NT2/D1 (cell line): ENCODE measurements at regions not wholly inside any gene's neighbourhood (a gene's known extent, or its start where the extent isn't known, plus 50 kb on each side); places are given as distances from the start of the nearest gene placed in this dataset.
"Not testable (repeated sequence)": the region's sequence is repeated elsewhere in the genome, so short reads cannot be mapped to it uniquely, and the experiment has no call there.

Experiments
- SUZ12 ChIP-seq: IDR thresholded peaks from 2 replicates; pipeline ENCODE4 v1.6.1; 2011; ENCODE audit not compliant: insufficient read length, insufficient read depth; ENCODE audit errors: extremely low read depth
- YY1 ChIP-seq: IDR thresholded peaks from 2 replicates; pipeline ENCODE4 v1.6.1; 2011; ENCODE audit not compliant: insufficient read length, insufficient read depth
- ZNF274 ChIP-seq: IDR thresholded peaks from 2 replicates; pipeline ENCODE4 v1.6.1; 2011; ENCODE audit warnings: mild to moderate bottlenecking, low read depth, low read length

DNA sequence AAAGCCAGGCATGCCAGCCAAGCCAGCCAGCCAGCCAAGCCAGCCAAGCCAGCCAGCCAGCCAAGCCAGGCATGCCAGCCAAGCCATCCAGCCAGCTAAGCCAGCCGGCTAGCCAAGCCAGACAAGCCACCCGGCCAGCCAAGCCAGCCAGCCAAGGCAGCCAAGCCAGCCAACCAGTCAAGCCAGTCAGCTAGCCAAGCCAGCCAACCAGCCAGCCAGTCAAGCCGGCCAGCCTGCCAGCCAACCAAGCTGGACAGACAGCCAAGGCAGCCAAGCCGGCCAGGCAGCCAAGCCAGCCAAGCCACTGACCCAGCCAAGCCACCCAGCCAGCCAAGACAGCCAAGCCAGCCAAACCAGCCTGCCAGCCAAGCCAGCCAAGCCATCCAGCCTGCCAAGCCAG lies 326.9 kb upstream of the PLGLB2 start:
- not testable (repeated sequence) for TF ChIP-seq SUZ12, ZNF274, YY1
